ENCODE measurements at regions not wholly inside any gene's neighbourhood (a gene's known extent, or its start where the extent isn't known, plus 50 kb on each side); places are given as distances from the start of the nearest gene placed in this dataset.

DNA sequence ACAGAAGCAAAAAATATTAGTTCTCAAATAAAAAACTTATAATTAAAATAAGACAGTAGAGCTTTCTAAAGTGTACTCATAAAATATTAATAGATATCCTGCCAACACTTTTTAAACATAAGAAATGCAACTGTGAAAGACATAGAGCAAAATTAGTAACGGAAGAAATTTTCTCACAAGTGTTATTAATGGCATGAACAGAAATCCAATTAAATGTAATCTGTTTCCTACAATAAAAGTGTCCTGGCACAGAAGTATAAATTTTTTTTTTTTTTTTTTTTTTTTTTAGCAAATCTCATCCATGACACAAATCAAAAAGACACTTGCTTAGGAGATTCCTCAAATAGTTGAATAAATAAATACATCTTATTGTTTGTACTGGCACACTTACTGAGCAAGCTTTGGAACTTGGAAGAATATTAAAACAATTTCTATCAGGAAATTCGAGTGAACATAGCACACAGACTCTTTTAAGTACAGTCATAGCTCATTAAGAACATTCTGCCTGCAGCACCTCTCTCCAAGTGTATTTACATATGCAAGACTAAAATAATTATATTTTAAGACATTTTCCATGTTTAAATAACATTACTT lies 227.2 kb upstream of the ROBO2 start:
- H3K4me3 ChIP-seq (ENCODE audit: low read depth, low read length): no peak overlapping the region
- no peak for DNase-seq (ENCODE audit: low read depth)
- TF ChIP-seq CTCF (IDR thresholded peaks at IDR 0.05; ENCODE audit: insufficient read depth, low read depth, low read length): no peak

- no peak overlapping the region for H3K4me3 ChIP-seq (ENCODE audit: low read depth, low read length)
- no peak for DNase-seq (ENCODE audit: low read depth)
- no peak for TF ChIP-seq CTCF (IDR thresholded peaks at IDR 0.05; ENCODE audit: insufficient read depth, low read depth, low read length)
These were observed 224.3 kb upstream of the ROBO2 start for GRCh38 chr3:76815561-76815960.

GRCh38 chr3:76820481-76820880 lies 219.4 kb upstream of the ROBO2 start:
- DNase-seq (ENCODE audit: low read depth): no peak
- H3K4me3 ChIP-seq (ENCODE audit: low read depth, low read length): no peak overlapping the region
- TF ChIP-seq CTCF (IDR thresholded peaks at IDR 0.05; ENCODE audit: insufficient read depth, low read depth, low read length): no peak

DNA sequence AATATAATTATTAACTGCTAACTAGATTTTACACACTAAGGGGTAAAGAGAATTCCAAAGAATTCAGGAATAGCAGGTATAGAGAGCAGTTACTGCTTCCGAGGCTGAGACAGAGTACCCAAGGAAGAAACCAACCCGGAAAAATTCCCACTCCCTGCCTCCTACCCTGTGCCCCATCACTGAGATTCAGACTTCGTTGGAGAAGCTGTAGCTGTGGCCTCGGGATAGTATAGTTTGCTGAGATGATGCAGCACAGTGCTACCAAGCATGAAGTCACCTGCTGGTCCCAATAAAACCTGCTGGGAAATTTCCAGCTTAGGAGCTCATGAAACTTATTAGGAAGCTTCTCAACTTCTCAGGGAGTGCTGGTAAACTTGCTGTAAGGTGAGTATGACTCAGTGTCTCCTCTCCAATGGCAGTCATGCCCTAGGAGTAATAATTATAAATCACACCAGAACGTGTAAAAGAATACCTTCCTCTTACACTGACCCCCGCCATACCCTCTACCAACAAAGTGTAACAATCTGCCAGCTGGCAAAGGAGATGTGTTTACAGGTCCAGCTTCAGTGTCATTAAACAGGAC lies 215.2 kb upstream of the ROBO2 start:
- no peak for DNase-seq (ENCODE audit: low read depth)
- TF ChIP-seq CTCF (IDR thresholded peaks at IDR 0.05; ENCODE audit: insufficient read depth, low read depth, low read length): no peak
- no peak overlapping the region for H3K4me3 ChIP-seq (ENCODE audit: low read depth, low read length)

DNA sequence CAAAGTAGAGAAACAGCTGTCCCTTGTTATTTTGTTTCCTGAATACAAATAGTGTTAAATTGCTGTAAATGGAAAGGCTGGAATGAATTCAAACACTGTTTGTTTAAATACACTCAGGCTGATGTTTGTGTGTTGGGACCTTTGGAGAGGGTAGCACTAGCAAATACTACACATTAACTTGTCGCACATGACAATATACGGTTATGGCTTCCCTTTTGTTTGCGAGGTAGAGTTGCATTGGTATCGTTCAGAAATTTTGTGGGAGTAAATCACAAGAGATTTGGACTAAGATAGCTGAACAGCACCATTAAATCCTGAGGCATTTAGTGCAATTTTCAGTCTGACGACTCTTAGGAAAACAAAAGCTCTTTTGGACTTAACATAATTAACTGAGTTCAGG lies 213.0 kb upstream of the ROBO2 start:
- no peak for TF ChIP-seq CTCF (IDR thresholded peaks at IDR 0.05; ENCODE audit: insufficient read depth, low read depth, low read length)
- no peak overlapping the region for H3K4me3 ChIP-seq (ENCODE audit: low read depth, low read length)
- no peak for DNase-seq (ENCODE audit: low read depth)

GRCh38 chr3:76827701-76828226 lies 212.1 kb upstream of the ROBO2 start:
- no peak for DNase-seq (ENCODE audit: low read depth)
- H3K4me3 ChIP-seq (ENCODE audit: low read depth, low read length): no peak overlapping the region
- TF ChIP-seq CTCF (IDR thresholded peaks at IDR 0.05; ENCODE audit: insufficient read depth, low read depth, low read length): no peak

- no peak for DNase-seq (ENCODE audit: low read depth)
- H3K4me3 ChIP-seq (ENCODE audit: low read depth, low read length): no peak overlapping the region
- TF ChIP-seq CTCF (IDR thresholded peaks at IDR 0.05; ENCODE audit: insufficient read depth, low read depth, low read length): no peak
These were observed 205.2 kb upstream of the ROBO2 start for GRCh38 chr3:76834657-76835056.

Data from fibroblast of villous mesenchyme (primary cell).